ENCODE measurements at regions not wholly inside any gene's neighbourhood (a gene's known extent, or its start where the extent isn't known, plus 50 kb on each side); places are given as distances from the start of the nearest gene placed in this dataset.

- H3K4me3 Mint-ChIP-seq = no peak overlapping the region
- no peaks in the 10 kb centered on the region for H3K4me1 Mint-ChIP-seq (ENCODE audit: low read depth)
- CTCF ChIA-PET = interaction anchor here (1.8 kb wide), 1 partner anchor 12 kb away, joined by 4 read pairs; no protein-coding TSS in a partner anchor
- no peak overlapping the region for H3K27ac Mint-ChIP-seq
- DNase-seq = no peak
- ATAC-seq = no peak
- no peak for TF ChIP-seq CTCF (IDR thresholded peaks at IDR 0.05)
- intact Hi-C loops (cut with micrococcal nuclease) = no loop called here
- H3K27me3 Mint-ChIP-seq = no peaks in the 10 kb centered on the region
- no peaks in the 10 kb centered on the region for H3K9me3 Mint-ChIP-seq
- POLR2A ChIA-PET = no interaction called here
- no peaks in the 10 kb centered on the region for H3K36me3 Mint-ChIP-seq (ENCODE audit: low read depth)
Measured at GRCh38 chr6:56756791-56757587, 114.3 kb upstream of the DST start.

- Mint-ChIP-seq H3K27me3 (no peaks in the 10 kb centered on the region), H3K9me3 (no peaks in the 10 kb centered on the region), H3K36me3 (ENCODE audit: low read depth) (no peaks in the 10 kb centered on the region), H3K4me1 (ENCODE audit: low read depth) (no peaks in the 10 kb centered on the region), H3K27ac (no peak overlapping the region), H3K4me3 (no peak overlapping the region)
- CTCF ChIA-PET = interaction anchor here (1.8 kb wide), 1 partner anchor 11 kb away, joined by 4 read pairs; no protein-coding TSS in a partner anchor
- no peak for DNase-seq
- no peak for ATAC-seq
- no peak for TF ChIP-seq CTCF (IDR thresholded peaks at IDR 0.05)
- POLR2A ChIA-PET = no interaction called here
- intact Hi-C loops (cut with micrococcal nuclease) = no loop called here
Measured at GRCh38 chr6:56756219-56756789, 113.6 kb upstream of the DST start.

GRCh38 chr6:56755040-56755439 lies 112.4 kb upstream of the DST start:
- H3K36me3 Mint-ChIP-seq (ENCODE audit: low read depth) = no peaks in the 10 kb centered on the region
- DNase-seq (no peak), ATAC-seq (no peak)
- no peak overlapping the region for H3K27ac Mint-ChIP-seq
- POLR2A ChIA-PET = no interaction called here
- no peak overlapping the region for H3K4me3 Mint-ChIP-seq
- H3K27me3 Mint-ChIP-seq = no peaks in the 10 kb centered on the region
- H3K9me3 Mint-ChIP-seq = no peaks in the 10 kb centered on the region
- no peak for TF ChIP-seq CTCF (IDR thresholded peaks at IDR 0.05)
- intact Hi-C loops (cut with micrococcal nuclease) = no loop called here
- no peaks in the 10 kb centered on the region for H3K4me1 Mint-ChIP-seq (ENCODE audit: low read depth)
- CTCF ChIA-PET = no interaction called here

- ChIA-PET CTCF (no interaction called here), POLR2A (no interaction called here)
- intact Hi-C loops (cut with micrococcal nuclease) = no loop called here
- DNase-seq (no peak), ATAC-seq (no peak)
- no peak for TF ChIP-seq CTCF (IDR thresholded peaks at IDR 0.05)
- H3K27ac Mint-ChIP-seq = no peak overlapping the region
- H3K27me3 Mint-ChIP-seq = no peaks in the 10 kb centered on the region
- no peak overlapping the region for H3K4me3 Mint-ChIP-seq
- H3K9me3 Mint-ChIP-seq = no peaks in the 10 kb centered on the region
- no peaks in the 10 kb centered on the region for H3K36me3 Mint-ChIP-seq (ENCODE audit: low read depth)
- no peaks in the 10 kb centered on the region for H3K4me1 Mint-ChIP-seq (ENCODE audit: low read depth)
Measured at GRCh38 chr6:56753811-56754210, 111.1 kb upstream of the DST start.

GRCh38 chr6:56752534-56752933 lies 109.8 kb upstream of the DST start:
- Mint-ChIP-seq H3K4me1 (ENCODE audit: low read depth) (no peaks in the 10 kb centered on the region), H3K9me3 (no peaks in the 10 kb centered on the region), H3K27ac (no peak overlapping the region), H3K36me3 (ENCODE audit: low read depth) (no peaks in the 10 kb centered on the region), H3K4me3 (no peak overlapping the region), H3K27me3 (no peaks in the 10 kb centered on the region)
- DNase-seq = no peak
- ChIA-PET CTCF (no interaction called here), POLR2A (no interaction called here)
- no peak for TF ChIP-seq CTCF (IDR thresholded peaks at IDR 0.05)
- intact Hi-C loops (cut with micrococcal nuclease) = no loop called here
- no peak for ATAC-seq

Measured in activated CD8-positive, alpha-beta T cell treated with anti-CD3 and anti-CD28 coated beads for 36 hours (primary cell).